ENCODE measurements at regions not wholly inside any gene's neighbourhood (a gene's known extent, or its start where the extent isn't known, plus 50 kb on each side); places are given as distances from the start of the nearest gene placed in this dataset.

- no peak for TF ChIP-seq YY1 (IDR thresholded peaks at IDR 0.05)
- TF ChIP-seq CTCF (IDR thresholded peaks at IDR 0.05; ENCODE audit: low read depth, low read length, missing input control): no peak
- no peak for TF ChIP-seq EGR1 (IDR thresholded peaks at IDR 0.05; ENCODE audit: low read depth in 2 of 2)
- TF ChIP-seq JUND (IDR thresholded peaks at IDR 0.05): no peak
- TF ChIP-seq TAF1 (conservative IDR thresholded peaks at IDR 0.05): no peak
- TF ChIP-seq REST (IDR thresholded peaks at IDR 0.05): no peak
- TF ChIP-seq MAX (IDR thresholded peaks at IDR 0.05): no peak
- TF ChIP-seq NR2F2 (IDR thresholded peaks at IDR 0.05): no peak
- TF ChIP-seq FOXA1 (IDR thresholded peaks at IDR 0.05): no peak
These were observed 77.0 kb downstream of the RWDD3 start for GRCh38 chr1:95311014-95311413.

Data from liver (tissue), 3 donors.